ENCODE measurements at regions not wholly inside any gene's neighbourhood (a gene's known extent, or its start where the extent isn't known, plus 50 kb on each side); places are given as distances from the start of the nearest gene placed in this dataset.

GRCh38 chr13:85742355-85742754, 56.9 kb downstream of the SLITRK6 start:
- intact Hi-C loops (cut with micrococcal nuclease), result no loop called here
- H3K27me3 Mint-ChIP-seq (ENCODE audit: low read depth), result no peaks in the 10 kb centered on the region
- H3K36me3 Mint-ChIP-seq (ENCODE audit: low read depth), result no peaks in the 10 kb centered on the region
- H3K4me3 Mint-ChIP-seq (ENCODE audit: low read depth), result no peak overlapping the region
- no peaks in the 10 kb centered on the region for H3K4me1 Mint-ChIP-seq (ENCODE audit: low read depth)
- peaks cover 7% of the 10 kb centered on the region for H3K9me3 Mint-ChIP-seq
- H3K27ac Mint-ChIP-seq, result no peak overlapping the region
- DNase-seq (ENCODE audit: low spot score), result no peak

- Mint-ChIP-seq H3K4me1 (ENCODE audit: low read depth) (no peaks in the 10 kb centered on the region), H3K36me3 (ENCODE audit: low read depth) (no peaks in the 10 kb centered on the region), H3K9me3 (peaks cover 11% of the 10 kb centered on the region), H3K27ac (no peak overlapping the region), H3K4me3 (ENCODE audit: low read depth) (no peak overlapping the region), H3K27me3 (ENCODE audit: low read depth) (no peaks in the 10 kb centered on the region)
- intact Hi-C loops (cut with micrococcal nuclease), result no loop called here
- DNase-seq (ENCODE audit: low spot score), result no peak
These were observed 58.2 kb downstream of the SLITRK6 start for GRCh38 chr13:85741017-85741416.

- Mint-ChIP-seq H3K9me3 (peaks cover 11% of the 10 kb centered on the region), H3K27me3 (ENCODE audit: low read depth) (no peaks in the 10 kb centered on the region), H3K36me3 (ENCODE audit: low read depth) (no peaks in the 10 kb centered on the region), H3K4me3 (ENCODE audit: low read depth) (no peak overlapping the region), H3K4me1 (ENCODE audit: low read depth) (no peaks in the 10 kb centered on the region), H3K27ac (no peak overlapping the region)
- intact Hi-C loops (cut with micrococcal nuclease), result no loop called here
- no peak for DNase-seq (ENCODE audit: low spot score)
These were observed 60.4 kb downstream of the SLITRK6 start for GRCh38 chr13:85738696-85739320.

GRCh38 chr13:85737952-85738351, 61.3 kb downstream of the SLITRK6 start:
- H3K4me1 Mint-ChIP-seq (ENCODE audit: low read depth), result no peaks in the 10 kb centered on the region
- no peak overlapping the region for H3K27ac Mint-ChIP-seq
- intact Hi-C loops (cut with micrococcal nuclease), result no loop called here
- no peaks in the 10 kb centered on the region for H3K27me3 Mint-ChIP-seq (ENCODE audit: low read depth)
- DNase-seq (ENCODE audit: low spot score), result no peak
- peaks cover 11% of the 10 kb centered on the region for H3K9me3 Mint-ChIP-seq
- H3K36me3 Mint-ChIP-seq (ENCODE audit: low read depth), result no peaks in the 10 kb centered on the region
- no peak overlapping the region for H3K4me3 Mint-ChIP-seq (ENCODE audit: low read depth)

- Mint-ChIP-seq H3K27me3 (ENCODE audit: low read depth) (no peaks in the 10 kb centered on the region), H3K4me1 (ENCODE audit: low read depth) (no peaks in the 10 kb centered on the region), H3K4me3 (ENCODE audit: low read depth) (no peak overlapping the region), H3K9me3 (peaks cover 3% of the 10 kb centered on the region), H3K36me3 (ENCODE audit: low read depth) (no peaks in the 10 kb centered on the region), H3K27ac (no peak overlapping the region)
- intact Hi-C loops (cut with micrococcal nuclease), result loop anchor here (10.0 kb wide), 1 partner anchor 1024 kb away; no protein-coding TSS in a partner anchor
- DNase-seq (ENCODE audit: low spot score), result no peak
These were observed 69.9 kb downstream of the SLITRK6 start for GRCh38 chr13:85729296-85729695.

- no peak for DNase-seq (ENCODE audit: low spot score)
- H3K9me3 Mint-ChIP-seq, result peaks cover 3% of the 10 kb centered on the region
- intact Hi-C loops (cut with micrococcal nuclease), result loop anchor here (10.0 kb wide), 1 partner anchor 1024 kb away; no protein-coding TSS in a partner anchor
- no peaks in the 10 kb centered on the region for H3K4me1 Mint-ChIP-seq (ENCODE audit: low read depth)
- H3K27ac Mint-ChIP-seq, result no peak overlapping the region
- H3K36me3 Mint-ChIP-seq (ENCODE audit: low read depth), result no peaks in the 10 kb centered on the region
- no peak overlapping the region for H3K4me3 Mint-ChIP-seq (ENCODE audit: low read depth)
- H3K27me3 Mint-ChIP-seq (ENCODE audit: low read depth), result no peaks in the 10 kb centered on the region
These were observed 70.4 kb downstream of the SLITRK6 start for GRCh38 chr13:85728811-85729210.

GRCh38 chr13:85725433-85725832, 73.8 kb downstream of the SLITRK6 start:
- no peak for DNase-seq (ENCODE audit: low spot score)
- Mint-ChIP-seq H3K36me3 (ENCODE audit: low read depth) (no peaks in the 10 kb centered on the region), H3K4me1 (ENCODE audit: low read depth) (no peaks in the 10 kb centered on the region), H3K27ac (no peak overlapping the region), H3K4me3 (ENCODE audit: low read depth) (no peak overlapping the region), H3K9me3 (no peaks in the 10 kb centered on the region), H3K27me3 (ENCODE audit: low read depth) (no peaks in the 10 kb centered on the region)
- intact Hi-C loops (cut with micrococcal nuclease), result loop anchor here (10.0 kb wide), 1 partner anchor 1021 kb away; no protein-coding TSS in a partner anchor

GRCh38 chr13:85724546-85725432, 74.4 kb downstream of the SLITRK6 start:
- Mint-ChIP-seq H3K27ac (no peak overlapping the region), H3K9me3 (no peaks in the 10 kb centered on the region), H3K36me3 (ENCODE audit: low read depth) (no peaks in the 10 kb centered on the region), H3K4me3 (ENCODE audit: low read depth) (no peak overlapping the region), H3K27me3 (ENCODE audit: low read depth) (no peaks in the 10 kb centered on the region), H3K4me1 (ENCODE audit: low read depth) (no peaks in the 10 kb centered on the region)
- intact Hi-C loops (cut with micrococcal nuclease), result loop anchor here (10.0 kb wide), 1 partner anchor 1020 kb away; no protein-coding TSS in a partner anchor
- DNase-seq (ENCODE audit: low spot score), result no peak

- H3K4me1 Mint-ChIP-seq (ENCODE audit: low read depth), result no peaks in the 10 kb centered on the region
- H3K27ac Mint-ChIP-seq, result no peak overlapping the region
- no peak for DNase-seq (ENCODE audit: low spot score)
- no peaks in the 10 kb centered on the region for H3K9me3 Mint-ChIP-seq
- no peaks in the 10 kb centered on the region for H3K27me3 Mint-ChIP-seq (ENCODE audit: low read depth)
- intact Hi-C loops (cut with micrococcal nuclease), result loop anchor here (10.0 kb wide), 1 partner anchor 1015 kb away; no protein-coding TSS in a partner anchor
- H3K36me3 Mint-ChIP-seq (ENCODE audit: low read depth), result no peaks in the 10 kb centered on the region
- no peak overlapping the region for H3K4me3 Mint-ChIP-seq (ENCODE audit: low read depth)
These were observed 79.5 kb downstream of the SLITRK6 start for GRCh38 chr13:85719749-85720148.

- Mint-ChIP-seq H3K27me3 (ENCODE audit: low read depth) (no peaks in the 10 kb centered on the region), H3K27ac (no peak overlapping the region), H3K36me3 (ENCODE audit: low read depth) (no peaks in the 10 kb centered on the region), H3K4me3 (ENCODE audit: low read depth) (no peak overlapping the region), H3K9me3 (no peaks in the 10 kb centered on the region), H3K4me1 (ENCODE audit: low read depth) (no peaks in the 10 kb centered on the region)
- no peak for DNase-seq (ENCODE audit: low spot score)
- intact Hi-C loops (cut with micrococcal nuclease), result no loop called here
These were observed 81.3 kb downstream of the SLITRK6 start for GRCh38 chr13:85717921-85718320.

GRCh38 chr13:85710545-85710944, 88.7 kb downstream of the SLITRK6 start:
- Mint-ChIP-seq H3K27me3 (ENCODE audit: low read depth) (no peaks in the 10 kb centered on the region), H3K27ac (no peak overlapping the region), H3K36me3 (ENCODE audit: low read depth) (no peaks in the 10 kb centered on the region), H3K9me3 (no peaks in the 10 kb centered on the region), H3K4me3 (ENCODE audit: low read depth) (no peak overlapping the region), H3K4me1 (ENCODE audit: low read depth) (no peaks in the 10 kb centered on the region)
- no peak for DNase-seq (ENCODE audit: low spot score)
- intact Hi-C loops (cut with micrococcal nuclease), result no loop called here

GRCh38 chr13:85709721-85710120, 89.5 kb downstream of the SLITRK6 start:
- no peaks in the 10 kb centered on the region for H3K36me3 Mint-ChIP-seq (ENCODE audit: low read depth)
- DNase-seq (ENCODE audit: low spot score), result no peak
- H3K27ac Mint-ChIP-seq, result no peak overlapping the region
- intact Hi-C loops (cut with micrococcal nuclease), result no loop called here
- no peaks in the 10 kb centered on the region for H3K4me1 Mint-ChIP-seq (ENCODE audit: low read depth)
- H3K9me3 Mint-ChIP-seq, result no peaks in the 10 kb centered on the region
- no peak overlapping the region for H3K4me3 Mint-ChIP-seq (ENCODE audit: low read depth)
- no peaks in the 10 kb centered on the region for H3K27me3 Mint-ChIP-seq (ENCODE audit: low read depth)

- no peaks in the 10 kb centered on the region for H3K9me3 Mint-ChIP-seq
- no peaks in the 10 kb centered on the region for H3K27me3 Mint-ChIP-seq (ENCODE audit: low read depth)
- H3K27ac Mint-ChIP-seq, result no peak overlapping the region
- no peak overlapping the region for H3K4me3 Mint-ChIP-seq (ENCODE audit: low read depth)
- no peak for DNase-seq (ENCODE audit: low spot score)
- intact Hi-C loops (cut with micrococcal nuclease), result no loop called here
- no peaks in the 10 kb centered on the region for H3K36me3 Mint-ChIP-seq (ENCODE audit: low read depth)
- H3K4me1 Mint-ChIP-seq (ENCODE audit: low read depth), result no peaks in the 10 kb centered on the region
These were observed 90.1 kb downstream of the SLITRK6 start for GRCh38 chr13:85709072-85709471.

Data from activated T-helper 2 cell treated with anti-CD3 and anti-CD28 coated beads, Interferon-gamma antibody, Interleukin-2, Interleukin-4, amounts not matched to agents 10 μg/mL and 5 μg/mL and 100 μg/mL, durations not matched to agents 14 hours and 24 hours and 36 hours (primary cell).